ENCODE measurements at regions not wholly inside any gene's neighbourhood (a gene's known extent, or its start where the extent isn't known, plus 50 kb on each side); places are given as distances from the start of the nearest gene placed in this dataset.

DNA sequence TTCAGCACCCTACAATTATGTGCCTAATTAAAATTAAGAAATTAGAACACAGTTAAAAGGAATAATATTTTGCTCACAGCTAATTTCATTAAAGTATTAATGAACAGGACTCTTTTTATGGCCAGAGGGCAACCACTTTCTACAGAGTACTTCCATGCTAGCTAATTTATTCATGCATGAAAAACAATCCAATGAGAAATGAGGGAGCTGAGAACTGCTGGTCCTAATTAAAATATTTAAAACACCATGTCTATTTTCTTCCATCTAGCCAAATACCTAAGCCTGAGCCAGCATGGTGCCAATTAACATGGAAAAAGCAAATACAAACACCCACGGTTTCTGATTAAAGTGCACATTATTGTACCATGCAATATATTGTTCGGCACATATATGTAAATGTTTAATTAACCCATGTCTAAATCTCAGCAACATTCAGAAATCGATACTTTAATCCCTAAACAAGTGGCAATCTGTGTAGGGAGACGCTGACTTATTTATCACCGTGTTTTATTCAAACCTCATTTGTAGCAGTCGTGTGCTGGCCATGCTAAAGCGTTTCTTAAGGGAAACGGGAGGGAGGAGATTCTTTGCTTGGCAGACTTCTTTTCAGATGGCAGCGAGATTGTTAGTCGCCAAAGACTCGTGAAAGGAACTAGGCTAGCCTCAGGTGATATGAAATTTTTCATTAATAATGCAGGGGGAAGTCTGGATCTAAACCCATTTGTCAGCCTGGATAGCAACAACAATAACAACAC lies 193.5 kb downstream of the ANXA2 start:
- DNase-seq (ENCODE audit: low read depth, low spot score) (no peak), FAIRE-seq (no peak)
- dilution Hi-C loops (cut with MboI; ENCODE audit: extremely low pct_ligation_motif_present, low sequenced_read_pairs), result no loop called here
- no peak overlapping the region for H2AFZ ChIP-seq (ENCODE audit: low read depth, low read length)
- peaks cover 2% of the 10 kb centered on the region for H3K9me1 ChIP-seq (replicated peaks; ENCODE audit: control insufficient read depth, extremely low read depth, insufficient read depth, low read length)
- no peaks in the 10 kb centered on the region for H3K4me1 ChIP-seq (ENCODE audit: control insufficient read depth, extremely low read depth, insufficient read depth, low read length)
- POLR2A ChIA-PET, result no interaction called here
- H3K9ac ChIP-seq (replicated peaks; ENCODE audit: extremely low read depth, insufficient read depth, low read length), result no peak overlapping the region
- no peaks in the 10 kb centered on the region for H4K20me1 ChIP-seq (replicated peaks; ENCODE audit: control insufficient read depth, extremely low read depth, insufficient read depth, low read length)
- CTCF ChIA-PET, result interaction anchor here (1.0 to 1.1 kb wide), 2 partner anchors 12 to 14 kb away, joined by 3 to 4 read pairs; no protein-coding TSS in a partner anchor
- H3K79me2 ChIP-seq (ENCODE audit: control insufficient read depth, insufficient read depth, low read length), result no peaks in the 10 kb centered on the region
- TF ChIP-seq EZH2 (IDR thresholded peaks at IDR 0.05; ENCODE audit: borderline replicate concordance, low read depth, low read length, severe bottlenecking) (no peak), POLR2A (IDR thresholded peaks at IDR 0.05; ENCODE audit: low read depth, low read length) (no peak), POLR2AphosphoS5 (IDR thresholded peaks at IDR 0.05; ENCODE audit: insufficient read depth, low read depth, low read length) (no peak), JUN (IDR thresholded peaks at IDR 0.05; ENCODE audit: borderline replicate concordance, insufficient read depth, insufficient read length, low read depth) (no peak)
- H3K9me3 ChIP-seq (replicated peaks; ENCODE audit: control insufficient read depth, insufficient read depth, low read length), result no peaks in the 10 kb centered on the region
- peaks cover 8 to 40% of the 10 kb centered on the region in 2 experiments for H3K27me3 ChIP-seq (ENCODE audit: control insufficient read depth in 2 of 2, insufficient read depth in 2 of 2, low read length in 2 of 2)
- H3K36me3 ChIP-seq (ENCODE audit: control insufficient read depth in 2 of 2, extremely low read depth in 1 of 2, insufficient read depth in 2 of 2, low read length in 2 of 2), result no peaks in the 10 kb centered on the region
- BruUV-seq (replicated peaks), result no TSS peak
- H3K4me2 ChIP-seq (ENCODE audit: insufficient read depth, low read length), result no peak overlapping the region
- H3K4me3 ChIP-seq (replicated peaks in 1 of 3; ENCODE audit: insufficient read depth in 1 of 3, low read depth in 1 of 3, low read length in 3 of 3), result no peak overlapping the region
- no peak overlapping the region for H3K27ac ChIP-seq (ENCODE audit: insufficient read depth, low read depth, low read length)
- intact Hi-C loops (cut with micrococcal nuclease), result no loop called here

DNA sequence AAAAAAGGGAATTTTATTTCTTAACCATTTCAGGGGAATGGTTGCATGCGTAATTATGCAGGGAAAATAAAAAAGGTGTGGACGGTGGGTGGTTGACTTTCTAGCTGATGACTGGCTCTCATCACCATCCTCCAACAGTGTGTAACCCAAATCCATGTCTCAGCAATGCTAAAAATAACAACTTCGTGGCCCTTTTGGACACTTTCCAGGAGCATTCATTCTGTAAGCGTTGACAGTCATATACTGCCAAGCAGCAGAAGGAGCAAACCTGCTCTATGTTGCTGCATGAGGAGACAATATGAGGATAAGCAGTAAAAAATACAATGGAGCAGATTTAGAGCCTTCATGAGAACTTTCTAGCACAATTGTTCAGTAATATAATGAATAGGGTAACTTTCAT lies 189.1 kb downstream of the ANXA2 start:
- Histone ChIP-seq H3K4me3 (replicated peaks in 1 of 3; ENCODE audit: insufficient read depth in 1 of 3, low read depth in 1 of 3, low read length in 3 of 3) (no peak overlapping the region), H3K4me1 (ENCODE audit: control insufficient read depth, extremely low read depth, insufficient read depth, low read length) (no peaks in the 10 kb centered on the region), H3K4me2 (ENCODE audit: insufficient read depth, low read length) (no peak overlapping the region), H3K36me3 (ENCODE audit: control insufficient read depth in 2 of 2, extremely low read depth in 1 of 2, insufficient read depth in 2 of 2, low read length in 2 of 2) (no peaks in the 10 kb centered on the region), H3K27me3 (ENCODE audit: control insufficient read depth in 2 of 2, insufficient read depth in 2 of 2, low read length in 2 of 2) (peaks cover 8 to 21% of the 10 kb centered on the region in 2 experiments), H3K9me1 (replicated peaks; ENCODE audit: control insufficient read depth, extremely low read depth, insufficient read depth, low read length) (peaks cover 2% of the 10 kb centered on the region), H4K20me1 (replicated peaks; ENCODE audit: control insufficient read depth, extremely low read depth, insufficient read depth, low read length) (no peaks in the 10 kb centered on the region), H3K9me3 (replicated peaks; ENCODE audit: control insufficient read depth, insufficient read depth, low read length) (no peaks in the 10 kb centered on the region), H3K79me2 (ENCODE audit: control insufficient read depth, insufficient read depth, low read length) (no peaks in the 10 kb centered on the region), H3K27ac (ENCODE audit: insufficient read depth, low read depth, low read length) (no peak overlapping the region), H2AFZ (ENCODE audit: low read depth, low read length) (no peak overlapping the region), H3K9ac (replicated peaks; ENCODE audit: extremely low read depth, insufficient read depth, low read length) (no peak overlapping the region)
- ChIA-PET POLR2A (no interaction called here), CTCF (no interaction called here)
- TF ChIP-seq JUN (IDR thresholded peaks at IDR 0.05; ENCODE audit: borderline replicate concordance, insufficient read depth, insufficient read length, low read depth) (no peak), POLR2AphosphoS5 (IDR thresholded peaks at IDR 0.05; ENCODE audit: insufficient read depth, low read depth, low read length) (no peak), FOS (IDR thresholded peaks at IDR 0.05; ENCODE audit: borderline replicate concordance, insufficient read depth, low read length) (no peak), GATA2 (IDR thresholded peaks at IDR 0.05; ENCODE audit: insufficient read depth, insufficient read length, low read depth, low read length) (no peak), EZH2 (IDR thresholded peaks at IDR 0.05; ENCODE audit: borderline replicate concordance, low read depth, low read length, severe bottlenecking) (no peak), POLR2A (IDR thresholded peaks at IDR 0.05; ENCODE audit: low read depth, low read length) (no peak), MYC (IDR thresholded peaks at IDR 0.05; ENCODE audit: low read depth, low read length) (no peak)
- TF ChIP-seq, protein P1, sequence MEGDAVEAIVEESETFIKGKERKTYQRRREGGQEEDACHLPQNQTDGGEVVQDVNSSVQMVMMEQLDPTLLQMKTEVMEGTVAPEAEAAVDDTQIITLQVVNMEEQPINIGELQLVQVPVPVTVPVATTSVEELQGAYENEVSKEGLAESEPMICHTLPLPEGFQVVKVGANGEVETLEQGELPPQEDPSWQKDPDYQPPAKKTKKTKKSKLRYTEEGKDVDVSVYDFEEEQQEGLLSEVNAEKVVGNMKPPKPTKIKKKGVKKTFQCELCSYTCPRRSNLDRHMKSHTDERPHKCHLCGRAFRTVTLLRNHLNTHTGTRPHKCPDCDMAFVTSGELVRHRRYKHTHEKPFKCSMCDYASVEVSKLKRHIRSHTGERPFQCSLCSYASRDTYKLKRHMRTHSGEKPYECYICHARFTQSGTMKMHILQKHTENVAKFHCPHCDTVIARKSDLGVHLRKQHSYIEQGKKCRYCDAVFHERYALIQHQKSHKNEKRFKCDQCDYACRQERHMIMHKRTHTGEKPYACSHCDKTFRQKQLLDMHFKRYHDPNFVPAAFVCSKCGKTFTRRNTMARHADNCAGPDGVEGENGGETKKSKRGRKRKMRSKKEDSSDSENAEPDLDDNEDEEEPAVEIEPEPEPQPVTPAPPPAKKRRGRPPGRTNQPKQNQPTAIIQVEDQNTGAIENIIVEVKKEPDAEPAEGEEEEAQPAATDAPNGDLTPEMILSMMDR (IDR thresholded peaks at IDR 0.05; ENCODE audit: extremely low read depth in 1 of 2, insufficient read depth in 1 of 2, low read depth in 1 of 2, low read length in 2 of 2), result no peak
- TF ChIP-seq, protein P2, sequence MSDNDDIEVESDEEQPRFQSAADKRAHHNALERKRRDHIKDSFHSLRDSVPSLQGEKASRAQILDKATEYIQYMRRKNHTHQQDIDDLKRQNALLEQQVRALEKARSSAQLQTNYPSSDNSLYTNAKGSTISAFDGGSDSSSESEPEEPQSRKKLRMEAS (IDR thresholded peaks at IDR 0.05; ENCODE audit: insufficient read depth, insufficient read length), result no peak
- BruUV-seq (replicated peaks), result no TSS peak
- DNase-seq (ENCODE audit: low read depth, low spot score) (no peak), FAIRE-seq (no peak)
- dilution Hi-C loops (cut with MboI; ENCODE audit: extremely low pct_ligation_motif_present, low sequenced_read_pairs), result no loop called here
- intact Hi-C loops (cut with micrococcal nuclease), result no loop called here
